ENCODE measurements at regions not wholly inside any gene's neighbourhood (a gene's known extent, or its start where the extent isn't known, plus 50 kb on each side); places are given as distances from the start of the nearest gene placed in this dataset.

DNA sequence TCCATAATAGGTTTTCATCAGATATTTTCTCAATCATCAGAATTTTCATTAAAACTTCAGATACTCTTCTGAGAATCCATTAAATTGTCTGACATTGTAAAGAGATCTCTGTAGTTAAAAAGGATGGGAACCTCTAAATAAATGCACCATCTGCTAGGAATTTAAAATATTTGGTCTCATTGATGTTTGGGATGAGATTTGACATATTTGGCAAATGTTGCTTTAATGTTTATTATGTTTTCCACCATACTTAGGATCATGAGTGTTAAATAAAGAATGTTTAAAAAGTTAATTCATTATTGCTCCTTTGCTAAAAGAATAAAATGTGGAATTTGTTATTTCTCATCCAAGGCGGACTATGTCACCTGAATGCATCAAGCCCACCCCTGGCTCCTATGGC is 85.5 kb upstream of the VANGL1 start:
- intact Hi-C loops (cut with DNase I), result no loop called here
- H3K4me3 ChIP-seq, result no peak overlapping the region
- DNase-seq, result no peak
- H3K36me3 ChIP-seq, result no peaks in the 10 kb centered on the region
- WGBS, 2 donors, result 80 to 95% methylated on average over 1 of the region's 1 CpG
- peaks cover 0 to 12% (median 0%) of the 10 kb centered on the region in 4 donors for H3K27me3 ChIP-seq
- no peaks in the 10 kb centered on the region for H3K9me3 ChIP-seq
- H3K27ac ChIP-seq, result no peak overlapping the region
- no peak for TF ChIP-seq POLR2A (IDR thresholded peaks at IDR 0.05)
- TF ChIP-seq, protein P1, sequence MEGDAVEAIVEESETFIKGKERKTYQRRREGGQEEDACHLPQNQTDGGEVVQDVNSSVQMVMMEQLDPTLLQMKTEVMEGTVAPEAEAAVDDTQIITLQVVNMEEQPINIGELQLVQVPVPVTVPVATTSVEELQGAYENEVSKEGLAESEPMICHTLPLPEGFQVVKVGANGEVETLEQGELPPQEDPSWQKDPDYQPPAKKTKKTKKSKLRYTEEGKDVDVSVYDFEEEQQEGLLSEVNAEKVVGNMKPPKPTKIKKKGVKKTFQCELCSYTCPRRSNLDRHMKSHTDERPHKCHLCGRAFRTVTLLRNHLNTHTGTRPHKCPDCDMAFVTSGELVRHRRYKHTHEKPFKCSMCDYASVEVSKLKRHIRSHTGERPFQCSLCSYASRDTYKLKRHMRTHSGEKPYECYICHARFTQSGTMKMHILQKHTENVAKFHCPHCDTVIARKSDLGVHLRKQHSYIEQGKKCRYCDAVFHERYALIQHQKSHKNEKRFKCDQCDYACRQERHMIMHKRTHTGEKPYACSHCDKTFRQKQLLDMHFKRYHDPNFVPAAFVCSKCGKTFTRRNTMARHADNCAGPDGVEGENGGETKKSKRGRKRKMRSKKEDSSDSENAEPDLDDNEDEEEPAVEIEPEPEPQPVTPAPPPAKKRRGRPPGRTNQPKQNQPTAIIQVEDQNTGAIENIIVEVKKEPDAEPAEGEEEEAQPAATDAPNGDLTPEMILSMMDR (IDR thresholded peaks at IDR 0.05), result no peak
- H3K4me1 ChIP-seq, result no peaks in the 10 kb centered on the region

- WGBS, 2 donors, result 21 to 28% methylated on average over 2 of the region's 2 CpGs
- intact Hi-C loops (cut with DNase I), result no loop called here
- no peak overlapping the region for H3K27ac ChIP-seq
- no peaks in the 10 kb centered on the region for H3K9me3 ChIP-seq
- peaks cover 0 to 8% (median 0%) of the 10 kb centered on the region in 4 donors for H3K27me3 ChIP-seq
- H3K36me3 ChIP-seq, result no peaks in the 10 kb centered on the region
- TF ChIP-seq, protein P1 (IDR thresholded peaks at IDR 0.05), result no peak
- no peak for TF ChIP-seq POLR2A (IDR thresholded peaks at IDR 0.05)
- no peak overlapping the region for H3K4me3 ChIP-seq
- H3K4me1 ChIP-seq, result no peaks in the 10 kb centered on the region
- DNase-seq, result no peak
Measured at GRCh38 chr1:115555446-115555845, 86.3 kb upstream of the VANGL1 start.

DNA sequence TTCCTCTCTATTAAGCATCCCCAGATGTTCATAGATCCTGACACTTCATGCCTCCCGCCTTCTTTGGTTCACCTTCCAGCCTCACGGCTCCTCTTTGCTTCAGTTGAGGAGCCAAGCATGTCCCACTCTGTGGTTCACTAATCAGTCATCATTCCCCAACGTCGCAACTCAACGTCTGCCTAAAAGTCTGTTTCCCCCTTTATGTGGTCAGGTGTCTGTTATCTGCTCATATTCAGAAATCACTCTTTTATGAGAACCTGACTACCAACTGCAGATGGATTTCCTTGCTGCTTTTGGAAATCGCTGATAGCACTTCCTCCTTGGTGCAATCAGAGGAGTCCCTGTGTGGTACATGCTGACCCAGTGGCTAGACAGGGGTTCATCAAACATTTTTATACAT is 94.1 kb upstream of the VANGL1 start:
- WGBS, 2 donors, result 57 to 63% methylated on average over 6 of the region's 6 CpGs
- intact Hi-C loops (cut with DNase I), result no loop called here
- DNase-seq, result no peak
- TF ChIP-seq, protein P1 (IDR thresholded peaks at IDR 0.05), result no peak
- TF ChIP-seq POLR2A (IDR thresholded peaks at IDR 0.05), result no peak
- peaks cover 0 to 6% (median 0%) of the 10 kb centered on the region in 4 donors for H3K27me3 ChIP-seq
- peaks cover 0 to 12% (median 7%) of the 10 kb centered on the region in 3 donors for H3K4me1 ChIP-seq
- no peaks in the 10 kb centered on the region for H3K36me3 ChIP-seq
- no peaks in the 10 kb centered on the region for H3K9me3 ChIP-seq
- H3K4me3 ChIP-seq, result no peak overlapping the region
- no peak overlapping the region for H3K27ac ChIP-seq

DNA sequence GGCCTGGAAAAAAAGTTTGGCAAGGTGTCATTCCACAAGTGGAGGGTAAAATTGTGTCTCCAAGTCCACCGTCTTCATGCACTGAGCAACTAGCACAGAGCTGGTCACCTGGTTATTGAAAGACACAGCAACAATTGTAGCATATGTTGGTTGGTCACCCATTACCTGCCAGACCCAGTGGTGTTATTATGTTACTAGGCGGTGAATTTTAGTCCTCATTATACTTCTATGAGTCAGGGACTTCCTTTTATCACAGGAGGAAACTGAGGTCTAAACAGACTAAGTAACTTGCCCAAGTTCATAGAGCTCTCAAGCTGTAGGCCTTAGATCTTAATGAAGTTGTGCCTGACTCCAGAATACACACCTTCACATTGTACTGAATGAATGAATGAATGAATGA is 94.9 kb upstream of the VANGL1 start:
- Histone ChIP-seq H3K4me3 (no peak overlapping the region), H3K27ac (no peak overlapping the region), H3K9me3 (no peaks in the 10 kb centered on the region), H3K27me3 (peaks cover 0 to 3% (median 0%) of the 10 kb centered on the region in 4 donors), H3K4me1 (peaks cover 0 to 12% (median 7%) of the 10 kb centered on the region in 3 donors), H3K36me3 (no peaks in the 10 kb centered on the region)
- intact Hi-C loops (cut with DNase I), result no loop called here
- WGBS, 2 donors, result 85 to 93% methylated on average over 2 of the region's 2 CpGs
- no peak for TF ChIP-seq POLR2A (IDR thresholded peaks at IDR 0.05)
- DNase-seq, result no peak

- intact Hi-C loops (cut with DNase I), result no loop called here
- DNase-seq, result no peak
- Histone ChIP-seq H3K27me3 (no peaks in the 10 kb centered on the region), H3K4me1 (peaks cover 0 to 12% (median 7%) of the 10 kb centered on the region in 3 donors), H3K4me3 (peak overlapping the region in 1 of 4 donors; percentile 30), H3K9me3 (no peaks in the 10 kb centered on the region), H3K27ac (peak overlapping the region in 1 of 4 donors; percentile 61), H3K36me3 (no peaks in the 10 kb centered on the region)
- TF ChIP-seq, protein P1 (IDR thresholded peaks at IDR 0.05), result peak in 4 of 6 experiments; percentile 21 to 51 (median 40)
- TF ChIP-seq POLR2A (IDR thresholded peaks at IDR 0.05), result no peak
- WGBS, 2 donors, result 25 to 33% methylated on average over 8 to 9 of the region's 9 CpGs
Measured at GRCh38 chr1:115545791-115546733, 95.7 kb upstream of the VANGL1 start.

All from esophagus squamous epithelium (tissue), 5 donors.